HG03342 (cell line): ENCODE measurements at regions not wholly inside any gene's neighbourhood (a gene's known extent, or its start where the extent isn't known, plus 50 kb on each side); places are given as distances from the start of the nearest gene placed in this dataset.
"Not testable (repeated sequence)": the region's sequence is repeated elsewhere in the genome, so short reads cannot be mapped to it uniquely, and the experiment has no call there.

ENCODE experiments used
- ATAC-seq: cut with Tn5 transposase; IDR thresholded peaks from one replicate; pipeline ENCODE4 v1.9.1; 2021; ENCODE audit warnings: mild to moderate bottlenecking, moderate library complexity; ENCODE audit not compliant: unreplicated experiment

GRCh38 chrX:13428053-13428786 is 108.4 kb upstream of the ATXN3L start:
- ATAC-seq: no peak

- ATAC-seq: no peak
These were observed 107.7 kb upstream of the ATXN3L start for GRCh38 chrX:13427441-13428052.

- no peak for ATAC-seq
These were observed 100.8 kb upstream of the ATXN3L start for GRCh38 chrX:13420545-13421183.

- ATAC-seq: no peak
These were observed 100.1 kb upstream of the ATXN3L start for GRCh38 chrX:13419918-13420317.

GRCh38 chrX:13419276-13419675 is 99.4 kb upstream of the ATXN3L start:
- ATAC-seq: no peak

GRCh38 chrX:13418126-13419097 is 98.6 kb upstream of the ATXN3L start:
- no peak for ATAC-seq

- ATAC-seq: no peak
These were observed 95.7 kb upstream of the ATXN3L start for GRCh38 chrX:13415509-13415908.

- no peak for ATAC-seq
These were observed 94.3 kb upstream of the ATXN3L start for GRCh38 chrX:13414006-13414647.

- ATAC-seq: no peak
These were observed 92.4 kb upstream of the ATXN3L start for GRCh38 chrX:13412208-13412600.

GRCh38 chrX:13411496-13412207 is 91.8 kb upstream of the ATXN3L start:
- no peak for ATAC-seq

- ATAC-seq: not testable (repeated sequence)
These were observed 88.7 kb upstream of the ATXN3L start for GRCh38 chrX:13408599-13408998.

- ATAC-seq: not testable (repeated sequence)
These were observed 84.9 kb upstream of the ATXN3L start for GRCh38 chrX:13404777-13405176.

- ATAC-seq: no peak
These were observed 84.5 kb upstream of the ATXN3L start for GRCh38 chrX:13404364-13404763.

GRCh38 chrX:13401724-13402123 is 81.9 kb upstream of the ATXN3L start:
- no peak for ATAC-seq

- ATAC-seq: no peak
These were observed 79.0 kb upstream of the ATXN3L start for GRCh38 chrX:13398839-13399238.

GRCh38 chrX:13397878-13398818 is 78.3 kb upstream of the ATXN3L start:
- ATAC-seq: no peak

- no peak for ATAC-seq
These were observed 77.1 kb upstream of the ATXN3L start for GRCh38 chrX:13396924-13397323.

GRCh38 chrX:13389501-13389900 is 69.6 kb upstream of the ATXN3L start:
- no peak for ATAC-seq
